Ovary (tissue), 7 donors: ENCODE measurements at regions not wholly inside any gene's neighbourhood (a gene's known extent, or its start where the extent isn't known, plus 50 kb on each side); places are given as distances from the start of the nearest gene placed in this dataset.

ENCODE experiments used
- DNase-seq, 5 donors: peaks; one replicate each; pipeline ENCODE4 v3.0.0-alpha.2; 2019 to 2020
- H3K27ac ChIP-seq, 2 donors: fragments of 200-600 bp; one replicate each; pipeline versions ENCODE4 v1.5.1 to v1.8.0; 2019 to 2022
- H3K27me3 ChIP-seq: fragments of 200-600 bp; one replicate; pipeline ENCODE4 v1.8.0; 2022
- H3K36me3 ChIP-seq: fragments of 200-600 bp; sonication (generic); one replicate; pipeline ENCODE4 v1.5.1; 2019
- H3K4me1 ChIP-seq: one replicate; pipeline ENCODE4 v1.8.1; 2013; ENCODE audit warnings: mild to moderate bottlenecking, moderate library complexity; ENCODE audit not compliant: insufficient read depth
- H3K4me3 ChIP-seq: fragments of 200-600 bp; sonication (generic); one replicate; pipeline ENCODE4 v1.5.1; 2017
- H3K9me3 ChIP-seq, 2 donors: fragments of 200-600 bp in 1 of 2; sonication (generic) in 1 of 2; one replicate each; pipeline versions ENCODE4 v1.5.1 to v1.8.1; 2013 to 2019; ENCODE audit warnings: mild to moderate bottlenecking in 1 of 2, moderate library complexity in 1 of 2
- EP300 ChIP-seq: sonication (generic); formaldehyde crosslinking; IDR thresholded peaks from one replicate; pipeline ENCODE4 v1.6.1; 2017; ENCODE audit warnings: antibody characterized with exemption
- POLR2A ChIP-seq: fragments of 450-650 bp; IDR thresholded peaks from one replicate; pipeline ENCODE4 v1.6.1; 2017; ENCODE audit warnings: antibody characterized with exemption, mild to moderate bottlenecking, moderate library complexity
- WGBS, 3 donors: extraction: QIAGEN DNeasy Blood & Tissue Kit in 1 of 3; methylation state at CpG; one replicate each; pipeline versions ENCODE4 v1.1.5 to v1.1.7; 2013 to 2017; 5-methylcytosine and 5-hydroxymethylcytosine counted together
- intact Hi-C, 4 donors: fragments of 100-400 bp; cut with DNase I; formaldehyde crosslinking; loops; one replicate each; pipeline versions ENCODE4 v1.11.0 to v1.15.1; 2022 to 2023
- TF ChIP-seq, protein P1 (sequence below), 3 donors: fragments of 450-650 bp in 2 of 3; fragments of 200-600 bp in 1 of 3; IDR thresholded peaks; one replicate each; pipeline versions ENCODE4 v1.5.1 to v1.8.0; 2016 to 2022; ENCODE audit warnings: antibody characterized with exemption in 3 of 3, mild to moderate bottlenecking in 1 of 3
- donor health status: DM: no; HTN: no; CAD: no; lungs with moderate emphysema.
- donor health status: DM: no; HTN: no; CAD: no.
- donor health status: Bipolar disorder and iron deficiency.
- donor health status: DM: no; HTN: no; CAD: no.
- donor health status: DM: yes; HTN: yes; CAD: no.

DNA sequence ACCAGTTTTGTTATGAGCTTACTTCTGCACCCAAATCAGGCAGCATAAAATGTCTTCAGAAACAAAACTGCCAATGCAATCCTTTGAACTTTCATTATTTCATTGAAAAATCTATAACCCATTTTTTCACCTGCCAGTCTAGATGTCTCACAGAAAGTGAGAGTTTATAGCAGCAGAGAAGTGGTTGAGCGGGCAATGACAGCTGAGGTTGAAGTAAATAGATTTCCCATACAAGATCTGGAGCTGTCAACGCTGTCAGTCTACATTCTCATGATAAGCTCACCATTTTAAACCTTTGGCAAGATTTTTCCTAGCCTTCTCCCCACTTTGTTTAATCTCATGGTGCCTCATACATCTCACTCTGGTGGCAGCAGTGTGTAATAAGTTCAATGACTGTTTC, 1144.9 kb upstream of the PCDH9 start:
- Histone ChIP-seq H3K27ac (no peak overlapping the region), H3K4me3 (no peak overlapping the region), H3K36me3 (no peaks in the 10 kb centered on the region), H3K27me3 (no peaks in the 10 kb centered on the region), H3K4me1 (no peaks in the 10 kb centered on the region), H3K9me3 (no peaks in the 10 kb centered on the region)
- DNase-seq, result no peak
- WGBS, 3 donors, result 63 to 95% (median 65%) methylated on average over 2 of the region's 2 CpGs
- intact Hi-C loops, result no loop called here
- TF ChIP-seq POLR2A, result no peak
- TF ChIP-seq EP300, result no peak
- TF ChIP-seq, protein P1, sequence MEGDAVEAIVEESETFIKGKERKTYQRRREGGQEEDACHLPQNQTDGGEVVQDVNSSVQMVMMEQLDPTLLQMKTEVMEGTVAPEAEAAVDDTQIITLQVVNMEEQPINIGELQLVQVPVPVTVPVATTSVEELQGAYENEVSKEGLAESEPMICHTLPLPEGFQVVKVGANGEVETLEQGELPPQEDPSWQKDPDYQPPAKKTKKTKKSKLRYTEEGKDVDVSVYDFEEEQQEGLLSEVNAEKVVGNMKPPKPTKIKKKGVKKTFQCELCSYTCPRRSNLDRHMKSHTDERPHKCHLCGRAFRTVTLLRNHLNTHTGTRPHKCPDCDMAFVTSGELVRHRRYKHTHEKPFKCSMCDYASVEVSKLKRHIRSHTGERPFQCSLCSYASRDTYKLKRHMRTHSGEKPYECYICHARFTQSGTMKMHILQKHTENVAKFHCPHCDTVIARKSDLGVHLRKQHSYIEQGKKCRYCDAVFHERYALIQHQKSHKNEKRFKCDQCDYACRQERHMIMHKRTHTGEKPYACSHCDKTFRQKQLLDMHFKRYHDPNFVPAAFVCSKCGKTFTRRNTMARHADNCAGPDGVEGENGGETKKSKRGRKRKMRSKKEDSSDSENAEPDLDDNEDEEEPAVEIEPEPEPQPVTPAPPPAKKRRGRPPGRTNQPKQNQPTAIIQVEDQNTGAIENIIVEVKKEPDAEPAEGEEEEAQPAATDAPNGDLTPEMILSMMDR (IDR thresholded peaks at IDR 0.05), result no peak

DNA sequence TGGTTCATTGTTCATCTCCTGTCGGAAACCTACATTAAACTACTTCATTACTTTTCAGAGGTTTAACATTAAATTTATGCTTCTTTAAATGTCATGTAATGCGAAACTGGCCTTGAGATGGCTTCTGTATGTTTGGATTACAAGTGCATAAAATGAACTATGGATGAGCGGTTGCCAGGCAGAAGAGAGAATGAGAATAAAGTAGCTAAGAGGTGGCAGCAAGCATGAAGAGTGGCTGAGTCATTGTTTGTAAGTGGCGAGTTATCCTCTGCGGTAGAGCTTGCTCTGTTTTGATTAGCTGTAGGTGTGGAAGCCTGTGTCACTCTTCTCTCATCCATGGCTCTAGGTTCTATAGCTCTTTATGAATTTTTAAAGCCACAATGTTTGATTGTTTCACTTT, 1139.6 kb upstream of the PCDH9 start:
- Histone ChIP-seq H3K9me3 (no peaks in the 10 kb centered on the region), H3K27me3 (no peaks in the 10 kb centered on the region), H3K36me3 (no peaks in the 10 kb centered on the region), H3K4me3 (no peak overlapping the region), H3K4me1 (no peaks in the 10 kb centered on the region), H3K27ac (no peak overlapping the region)
- TF ChIP-seq POLR2A (no peak), EP300 (no peak)
- TF ChIP-seq, protein P1 (IDR thresholded peaks at IDR 0.05), result no peak
- no peak for DNase-seq
- 75 to 86% (median 77%) methylated on average over 5 of the region's 5 CpGs for WGBS, 3 donors
- intact Hi-C loops, result no loop called here

DNA sequence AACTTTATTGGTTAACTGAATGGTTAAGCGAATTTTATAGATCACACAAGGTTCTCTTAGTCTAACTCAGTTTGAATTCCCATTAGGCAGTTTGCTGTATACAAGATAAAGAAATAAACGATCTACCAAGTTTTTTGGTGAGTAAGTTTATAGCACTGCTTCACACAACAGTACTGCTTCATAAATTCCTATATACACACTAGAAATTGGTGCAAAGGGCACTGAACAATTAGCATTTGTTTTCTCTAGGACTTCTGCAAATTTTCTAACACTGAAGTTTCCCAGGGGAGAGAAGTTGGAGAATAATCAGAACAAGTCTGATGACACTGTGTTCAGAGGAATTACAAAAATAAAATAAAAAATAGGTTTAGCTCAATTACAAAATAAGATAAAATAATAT, 1138.8 kb upstream of the PCDH9 start:
- WGBS, 3 donors, result 53 to 77% (median 54%) methylated on average over 2 of the region's 2 CpGs
- intact Hi-C loops, result no loop called here
- Histone ChIP-seq H3K4me1 (no peaks in the 10 kb centered on the region), H3K4me3 (no peak overlapping the region), H3K27me3 (no peaks in the 10 kb centered on the region), H3K36me3 (no peaks in the 10 kb centered on the region), H3K9me3 (no peaks in the 10 kb centered on the region), H3K27ac (no peak overlapping the region)
- DNase-seq, result no peak
- TF ChIP-seq POLR2A, result no peak
- no peak for TF ChIP-seq EP300
- TF ChIP-seq, protein P1 (IDR thresholded peaks at IDR 0.05), result no peak

DNA sequence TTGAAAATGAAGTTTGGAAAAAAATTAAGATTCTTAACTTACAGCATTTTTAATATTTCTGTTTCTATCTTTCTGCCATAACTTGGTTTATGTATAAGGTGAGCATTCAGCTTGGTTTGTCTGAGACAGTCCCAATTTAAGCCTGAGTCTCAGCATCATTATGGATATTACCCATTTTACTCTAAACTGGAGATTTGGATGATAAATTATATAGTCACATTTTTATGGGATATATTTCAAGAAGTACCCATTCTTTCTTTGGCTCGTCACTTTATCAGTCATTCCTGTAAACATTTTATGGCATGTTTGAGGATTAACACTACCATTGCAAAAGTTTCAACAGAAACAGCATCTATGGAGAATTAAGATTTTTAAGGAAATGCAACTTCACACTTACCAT, 1129.0 kb upstream of the PCDH9 start:
- no peak overlapping the region for H3K27ac ChIP-seq
- H3K9me3 ChIP-seq, result no peaks in the 10 kb centered on the region
- no peaks in the 10 kb centered on the region for H3K27me3 ChIP-seq
- intact Hi-C loops, result no loop called here
- TF ChIP-seq, protein P1 (IDR thresholded peaks at IDR 0.05), result no peak
- TF ChIP-seq EP300 (no peak), POLR2A (no peak)
- DNase-seq, result no peak
- no peak overlapping the region for H3K4me3 ChIP-seq
- H3K4me1 ChIP-seq, result no peaks in the 10 kb centered on the region
- H3K36me3 ChIP-seq, result no peaks in the 10 kb centered on the region
- WGBS, 3 donors, result 37 to 55% (median 37%) methylated on average over 1 of the region's 1 CpG

DNA sequence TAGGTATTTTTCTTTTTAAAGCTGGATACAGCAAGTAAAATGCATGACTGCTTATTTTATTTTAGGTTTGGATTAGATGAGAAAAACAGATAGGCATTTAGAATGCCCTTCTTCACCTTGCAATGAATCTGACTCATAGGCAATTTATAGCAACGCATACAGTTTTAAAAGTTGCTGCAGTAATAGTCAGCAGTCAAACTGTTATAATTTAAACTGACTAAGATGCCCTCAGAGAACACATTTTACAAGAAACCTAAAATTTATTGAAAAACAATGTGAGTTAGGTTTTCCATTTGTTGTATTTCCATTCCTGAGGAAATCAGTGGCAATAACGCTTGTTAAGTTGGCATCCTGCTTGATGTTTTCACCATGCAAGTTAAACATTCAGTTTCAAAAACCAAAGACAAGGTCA, 1128.2 kb upstream of the PCDH9 start:
- H3K27ac ChIP-seq, result no peak overlapping the region
- intact Hi-C loops, result no loop called here
- no peak for DNase-seq

More for the DNA sequence above, 1128.2 kb upstream of the PCDH9 start:
- no peaks in the 10 kb centered on the region for H3K9me3 ChIP-seq
- H3K4me1 ChIP-seq, result no peaks in the 10 kb centered on the region
- no peak overlapping the region for H3K4me3 ChIP-seq
- H3K36me3 ChIP-seq, result no peaks in the 10 kb centered on the region
- WGBS, 3 donors, result 27 to 45% (median 31%) methylated on average over 2 of the region's 2 CpGs
- TF ChIP-seq EP300, result no peak
- TF ChIP-seq, protein P1 (IDR thresholded peaks at IDR 0.05), result no peak
- TF ChIP-seq POLR2A, result no peak
- no peaks in the 10 kb centered on the region for H3K27me3 ChIP-seq
